GM13977 (cell line): ENCODE measurements at regions not wholly inside any gene's neighbourhood (a gene's known extent, or its start where the extent isn't known, plus 50 kb on each side); places are given as distances from the start of the nearest gene placed in this dataset.

ENCODE experiments used
- DNase-seq: peaks from one replicate; pipeline ENCODE4 v3.0.0; 2012; ENCODE audit warnings: low spot score
- CTCF ChIP-seq: IDR thresholded peaks from 2 replicates; pipeline ENCODE4 v1.5.1; 2012; ENCODE audit warnings: mild to moderate bottlenecking, control low read depth; ENCODE audit not compliant: insufficient read depth; ENCODE audit errors: extremely low read depth, missing control alignments
- in situ Hi-C: fragments of 300-500 bp; cut with MboI; formaldehyde crosslinking; loops from one replicate; pipeline ENCODE4 v1.12.0; 2022; ENCODE audit warnings: low sequenced_read_pairs, low pct_unique_long_range_greater_than_20kb, mixed read lengths, inconsistent platforms; ENCODE audit not compliant: unreplicated experiment

DNA sequence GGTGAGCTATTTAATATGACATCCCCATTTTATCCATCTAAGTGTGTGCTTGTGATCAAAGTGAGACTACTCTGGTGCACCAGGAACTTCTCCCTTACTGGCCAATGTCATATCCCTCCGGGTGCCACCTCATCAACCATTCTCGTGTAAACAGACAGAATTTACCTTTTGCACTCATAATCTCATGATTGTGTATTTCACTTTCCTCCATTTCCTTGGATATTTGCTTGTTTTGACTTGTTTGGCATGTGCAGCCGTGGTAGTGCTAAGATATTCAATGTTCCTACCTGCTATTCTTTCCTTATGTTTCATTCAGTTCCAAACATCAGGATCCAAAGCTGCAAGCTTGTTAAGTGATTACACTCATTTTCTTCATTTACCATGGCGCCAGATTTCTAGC, 280.5 kb upstream of the SP8 start:
- in situ Hi-C loops = no loop called here
- TF ChIP-seq CTCF = no peak
- no peak for DNase-seq

GRCh38 chr7:21070571-21071090, 283.9 kb upstream of the SP8 start:
- no peak for DNase-seq
- TF ChIP-seq CTCF = no peak
- in situ Hi-C loops = no loop called here

GRCh38 chr7:21071561-21072501, 285.1 kb upstream of the SP8 start:
- no peak for DNase-seq
- in situ Hi-C loops = no loop called here
- no peak for TF ChIP-seq CTCF

DNA sequence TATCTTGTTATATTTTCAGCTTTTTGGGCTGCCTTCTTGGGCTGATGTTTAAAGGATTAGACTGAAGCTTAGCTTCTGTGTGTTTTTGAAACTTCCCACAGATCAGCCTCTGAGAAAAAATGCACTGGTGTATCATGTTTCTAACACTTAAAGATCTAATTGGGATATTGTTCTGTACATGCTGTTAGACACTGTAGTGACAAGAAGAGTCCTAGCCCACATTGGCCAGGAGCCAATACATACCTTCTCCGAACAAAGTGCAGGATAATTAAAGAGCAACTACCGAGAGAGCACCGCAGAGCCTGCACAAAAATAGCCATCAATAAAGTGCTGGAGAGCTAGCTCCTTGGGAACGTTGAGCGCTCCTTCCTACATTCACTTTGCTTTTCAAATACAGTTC, 289.4 kb upstream of the SP8 start:
- no peak for DNase-seq
- TF ChIP-seq CTCF = no peak
- in situ Hi-C loops = no loop called here

DNA sequence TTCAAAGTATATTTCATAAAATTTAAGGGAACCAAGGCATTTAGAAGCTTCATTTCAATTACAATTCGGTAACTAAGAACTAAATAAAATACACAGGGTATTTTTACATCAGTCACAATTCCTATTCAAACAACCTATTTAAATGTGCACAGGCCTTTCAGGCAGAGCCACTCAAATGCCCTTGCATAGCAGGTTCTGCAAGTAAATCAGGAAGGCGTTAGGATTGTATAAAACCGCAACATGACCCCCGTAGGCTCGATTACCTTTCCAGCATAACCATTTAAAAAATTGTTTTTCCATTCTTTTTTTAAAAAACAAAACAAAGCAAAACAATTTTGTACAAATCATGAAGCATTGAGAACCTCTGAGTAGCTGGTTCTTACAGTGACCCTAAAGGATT, 289.9 kb upstream of the SP8 start:
- no peak for DNase-seq
- TF ChIP-seq CTCF = no peak
- in situ Hi-C loops = no loop called here

DNA sequence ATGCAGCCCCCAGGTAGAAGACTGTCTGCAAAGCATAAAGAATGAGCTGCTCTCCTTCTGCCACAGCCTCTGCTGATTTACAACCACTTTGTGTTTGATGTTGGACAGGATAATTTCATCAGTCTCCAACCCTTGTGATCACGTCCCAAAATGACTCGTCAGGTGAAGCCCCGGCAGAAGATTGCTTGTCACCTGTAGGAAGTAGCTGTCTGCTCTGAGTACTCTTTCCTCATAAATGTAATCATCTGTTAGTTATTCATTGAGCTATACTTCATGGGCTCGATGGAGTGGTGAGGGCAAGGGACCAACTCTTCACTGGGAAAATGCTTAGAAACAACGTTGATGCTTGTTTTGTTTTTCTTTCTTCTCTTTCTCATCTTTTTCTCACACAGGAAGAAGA, 290.9 kb upstream of the SP8 start:
- no peak for TF ChIP-seq CTCF
- in situ Hi-C loops = no loop called here
- DNase-seq = no peak
